ENCODE measurements at regions not wholly inside any gene's neighbourhood (a gene's known extent, or its start where the extent isn't known, plus 50 kb on each side); places are given as distances from the start of the nearest gene placed in this dataset.
"Not testable (repeated sequence)": the region's sequence is repeated elsewhere in the genome, so short reads cannot be mapped to it uniquely, and the experiment has no call there.

- H2AFZ ChIP-seq (ENCODE audit: low read depth, low read length, severe bottlenecking), result no peak overlapping the region
- no peaks in the 10 kb centered on the region for H3K9me3 ChIP-seq (ENCODE audit: insufficient read depth, low read length)
- H3K79me2 ChIP-seq (ENCODE audit: insufficient read depth, low read length), result no peaks in the 10 kb centered on the region
- no peak overlapping the region for H3K4me2 ChIP-seq (ENCODE audit: low read depth, low read length, poor library complexity, severe bottlenecking)
- H3K36me3 ChIP-seq (ENCODE audit: low read length), result no peaks in the 10 kb centered on the region
- H3K4me3 ChIP-seq (ENCODE audit: insufficient read depth, low read length, poor library complexity, severe bottlenecking), result no peak overlapping the region
- no peak overlapping the region for H3K9ac ChIP-seq (ENCODE audit: low read length)
- no peaks in the 10 kb centered on the region for H4K20me1 ChIP-seq (ENCODE audit: low read depth, low read length)
- no peaks in the 10 kb centered on the region for H3F3A ChIP-seq (ENCODE audit: insufficient read depth)
- H3K9me2 ChIP-seq (replicated peaks; ENCODE audit: insufficient read depth, low read length), result no peaks in the 10 kb centered on the region
- no peak overlapping the region for H3K27ac ChIP-seq (ENCODE audit: low read depth, low read length)
- TF ChIP-seq CTCF (IDR thresholded peaks at IDR 0.05; ENCODE audit: insufficient read depth, low read length, poor library complexity, severe bottlenecking) (no peak), EZH2phosphoT487 (conservative IDR thresholded peaks at IDR 0.05; ENCODE audit: low read length) (no peak)
- H3K27me3 ChIP-seq (ENCODE audit: low read length), result no peaks in the 10 kb centered on the region
Measured at GRCh38 chr18:65671621-65672415, 79.0 kb upstream of the CDH7 start.

- H3K4me3 ChIP-seq (ENCODE audit: insufficient read depth, low read length, poor library complexity, severe bottlenecking); H3K9me2 ChIP-seq (replicated peaks; ENCODE audit: insufficient read depth, low read length); H3K36me3 ChIP-seq (ENCODE audit: low read length); H3K27ac ChIP-seq (ENCODE audit: low read depth, low read length); H4K20me1 ChIP-seq (ENCODE audit: low read depth, low read length); H2AFZ ChIP-seq (ENCODE audit: low read depth, low read length, severe bottlenecking); H3K27me3 ChIP-seq (ENCODE audit: low read length); H3K9ac ChIP-seq (ENCODE audit: low read length); H3K4me2 ChIP-seq (ENCODE audit: low read depth, low read length, poor library complexity, severe bottlenecking); H3K9me3 ChIP-seq (ENCODE audit: insufficient read depth, low read length); H3F3A ChIP-seq (ENCODE audit: insufficient read depth); H3K79me2 ChIP-seq (ENCODE audit: insufficient read depth, low read length): not testable (repeated sequence)
Measured at GRCh38 chr18:65670145-65670544, 80.7 kb upstream of the CDH7 start.

- Histone ChIP-seq H3K9me3 (ENCODE audit: insufficient read depth, low read length) (no peaks in the 10 kb centered on the region), H3K79me2 (ENCODE audit: insufficient read depth, low read length) (no peaks in the 10 kb centered on the region), H3K9ac (ENCODE audit: low read length) (no peak overlapping the region)
Measured at GRCh38 chr18:65661391-65661790, 89.4 kb upstream of the CDH7 start.

More at GRCh38 chr18:65661391-65661790, 89.4 kb upstream of the CDH7 start:
- TF ChIP-seq CTCF (IDR thresholded peaks at IDR 0.05; ENCODE audit: insufficient read depth, low read length, poor library complexity, severe bottlenecking) (no peak), EZH2phosphoT487 (conservative IDR thresholded peaks at IDR 0.05; ENCODE audit: low read length) (no peak)
- Histone ChIP-seq H4K20me1 (ENCODE audit: low read depth, low read length) (no peaks in the 10 kb centered on the region), H3K4me3 (ENCODE audit: insufficient read depth, low read length, poor library complexity, severe bottlenecking) (no peak overlapping the region), H3K27me3 (ENCODE audit: low read length) (no peaks in the 10 kb centered on the region), H3K36me3 (ENCODE audit: low read length) (no peaks in the 10 kb centered on the region), H3K9me2 (replicated peaks; ENCODE audit: insufficient read depth, low read length) (no peaks in the 10 kb centered on the region), H3K4me2 (ENCODE audit: low read depth, low read length, poor library complexity, severe bottlenecking) (no peak overlapping the region), H2AFZ (ENCODE audit: low read depth, low read length, severe bottlenecking) (no peak overlapping the region), H3K27ac (ENCODE audit: low read depth, low read length) (no peak overlapping the region), H3F3A (ENCODE audit: insufficient read depth) (no peaks in the 10 kb centered on the region)

All from SU-DHL-6 (cell line).